ENCODE measurements at regions not wholly inside any gene's neighbourhood (a gene's known extent, or its start where the extent isn't known, plus 50 kb on each side); places are given as distances from the start of the nearest gene placed in this dataset.
"Not testable (repeated sequence)": the region's sequence is repeated elsewhere in the genome, so short reads cannot be mapped to it uniquely, and the experiment has no call there.

GRCh38 chr9:22508354-22508753 is 61.7 kb downstream of the DMRTA1 start:
- not testable (repeated sequence) for DNase-seq (ENCODE audit: insufficient read length, low spot score); FAIRE-seq

- no peak for FAIRE-seq
- TF ChIP-seq CTCF (IDR thresholded peaks at IDR 0.05; ENCODE audit: insufficient read depth, missing control alignments), result no peak
- DNase-seq (ENCODE audit: insufficient read length, low spot score), result no peak
These were observed 62.2 kb downstream of the DMRTA1 start for GRCh38 chr9:22508790-22509189.

GRCh38 chr9:22512495-22512894 is 65.9 kb downstream of the DMRTA1 start:
- DNase-seq (ENCODE audit: insufficient read length, low spot score) (no peak), FAIRE-seq (no peak)
- TF ChIP-seq CTCF (IDR thresholded peaks at IDR 0.05; ENCODE audit: insufficient read depth, missing control alignments), result no peak

GRCh38 chr9:22514871-22515270 is 68.2 kb downstream of the DMRTA1 start:
- no peak for TF ChIP-seq CTCF (IDR thresholded peaks at IDR 0.05; ENCODE audit: insufficient read depth, missing control alignments)
- FAIRE-seq (no peak), DNase-seq (ENCODE audit: insufficient read length, low spot score) (no peak)

GRCh38 chr9:22522206-22522740 is 75.6 kb downstream of the DMRTA1 start:
- FAIRE-seq (no peak), DNase-seq (ENCODE audit: insufficient read length, low spot score) (no peak)
- TF ChIP-seq CTCF (IDR thresholded peaks at IDR 0.05; ENCODE audit: insufficient read depth, missing control alignments), result no peak

GRCh38 chr9:22528485-22528884 is 81.9 kb downstream of the DMRTA1 start:
- peak; percentile 61 for FAIRE-seq
- no peak for DNase-seq (ENCODE audit: insufficient read length, low spot score)
- peak; percentile 37 for TF ChIP-seq CTCF (IDR thresholded peaks at IDR 0.05; ENCODE audit: insufficient read depth, missing control alignments)

- FAIRE-seq, result no peak
- no peak for TF ChIP-seq CTCF (IDR thresholded peaks at IDR 0.05; ENCODE audit: insufficient read depth, missing control alignments)
- no peak for DNase-seq (ENCODE audit: insufficient read length, low spot score)
These were observed 83.0 kb downstream of the DMRTA1 start for GRCh38 chr9:22529426-22530199.

Measured in D721Med (cell line).